PFSK-1 (cell line): ENCODE measurements at regions not wholly inside any gene's neighbourhood (a gene's known extent, or its start where the extent isn't known, plus 50 kb on each side); places are given as distances from the start of the nearest gene placed in this dataset.

ENCODE experiments used
- POLR2AphosphoS5 ChIP-seq: IDR thresholded peaks from 2 replicates; pipeline ENCODE4 v1.6.1; 2012; ENCODE audit warnings: low read depth, mild to moderate bottlenecking, control low read depth, low read length, moderate library complexity
- REST ChIP-seq, 2 experiments: IDR thresholded peaks; 2 replicates each; pipeline versions ENCODE4 v1.6.1 to v1.8.0; 2011 to 2012; ENCODE audit warnings: low read depth in 2 of 2, low read length in 2 of 2, control low read depth in 1 of 2, inconsistent platforms in 1 of 2, mild to moderate bottlenecking in 1 of 2, moderate library complexity in 1 of 2; ENCODE audit not compliant: insufficient read depth in 1 of 2
- TAF1 ChIP-seq: IDR thresholded peaks from 2 replicates; pipeline ENCODE4 v1.6.1; 2012; ENCODE audit warnings: low read length, control low read depth, borderline replicate concordance; ENCODE audit not compliant: insufficient read depth

- TF ChIP-seq REST (IDR thresholded peaks at IDR 0.05; ENCODE audit: insufficient read depth in 1 of 2, low read depth in 2 of 2, low read length in 2 of 2) = no peak
- no peak for TF ChIP-seq TAF1
- TF ChIP-seq POLR2AphosphoS5 = no peak
These were observed 1187.8 kb upstream of the TMEFF2 start for GRCh38 chr2:193382583-193382982.
